Fibroblast of lung (primary cell): ENCODE measurements at regions not wholly inside any gene's neighbourhood (a gene's known extent, or its start where the extent isn't known, plus 50 kb on each side); places are given as distances from the start of the nearest gene placed in this dataset.

Experiments used
- DNase-seq, 2 donors: peaks; one replicate each; pipeline versions ENCODE4 v3.0.0 to v3.0.0-alpha.2; 2010; ENCODE audit warnings: low read depth in 2 of 2
- H2AFZ ChIP-seq: 2 replicates; pipeline ENCODE4 v1.5.1; 2012; ENCODE audit warnings: low read length, control low read depth, inconsistent platforms
- H3K27ac ChIP-seq: 2 replicates; pipeline ENCODE4 v1.5.1; 2011; ENCODE audit warnings: low read length, control low read depth; ENCODE audit not compliant: insufficient read depth
- H3K27me3 ChIP-seq: 2 replicates; pipeline ENCODE4 v1.5.1; 2011; ENCODE audit warnings: mild to moderate bottlenecking, low read length; ENCODE audit not compliant: control insufficient read depth, insufficient read depth
- H3K36me3 ChIP-seq: 2 replicates; pipeline ENCODE4 v1.5.1; 2011; ENCODE audit warnings: low read length; ENCODE audit not compliant: control insufficient read depth, insufficient read depth
- H3K4me1 ChIP-seq: 2 replicates; pipeline ENCODE4 v1.5.1; 2011; ENCODE audit warnings: low read length; ENCODE audit not compliant: control insufficient read depth, insufficient read depth; ENCODE audit errors: extremely low read depth
- H3K4me2 ChIP-seq: 2 replicates; pipeline ENCODE4 v1.5.1; 2011; ENCODE audit warnings: low read length, control low read depth; ENCODE audit not compliant: insufficient read depth; ENCODE audit errors: extremely low read depth
- H3K4me3 ChIP-seq, 4 experiments: fragments of 200-600 bp in 1 of 4; sonication (generic) in 1 of 4; replicated peaks in 1 of 4; 2 replicates each; pipeline ENCODE4 v1.5.1; 2011 to 2016; ENCODE audit warnings: low read length in 4 of 4, low read depth in 3 of 4, mild to moderate bottlenecking in 3 of 4, control low read depth in 2 of 4, inconsistent platforms in 1 of 4, mixed read lengths in 1 of 4; ENCODE audit not compliant: insufficient read depth in 1 of 4; ENCODE audit errors: control extremely low read depth in 1 of 4
- H3K79me2 ChIP-seq: 2 replicates; pipeline ENCODE4 v1.5.1; 2012; ENCODE audit warnings: mild to moderate bottlenecking, low read length, inconsistent platforms; ENCODE audit not compliant: control insufficient read depth, insufficient read depth
- H3K9ac ChIP-seq: 2 replicates; pipeline ENCODE4 v1.5.1; 2011; ENCODE audit warnings: mild to moderate bottlenecking, low read length, control low read depth; ENCODE audit not compliant: insufficient read depth
- H3K9me3 ChIP-seq: 2 replicates; pipeline ENCODE4 v1.5.1; 2012; ENCODE audit warnings: low read depth, low read length; ENCODE audit not compliant: control insufficient read depth, insufficient read depth
- H4K20me1 ChIP-seq: 2 replicates; pipeline ENCODE4 v1.5.1; 2011; ENCODE audit warnings: low read length; ENCODE audit not compliant: control insufficient read depth, insufficient read depth; ENCODE audit errors: extremely low read depth
- EZH2 ChIP-seq: IDR thresholded peaks from 2 replicates; pipeline ENCODE4 v1.5.1; 2012; ENCODE audit warnings: low read length, control low read depth, mild to moderate bottlenecking; ENCODE audit errors: missing control alignments
- TF ChIP-seq, protein P1 (sequence below), 2 donors: IDR thresholded peaks in 1 of 2; conservative IDR thresholded peaks in 1 of 2; 1 replicate in 1 of 2; 2 replicates in 1 of 2; pipeline ENCODE4 v1.5.1; 2011 to 2012; ENCODE audit warnings: low read length in 2 of 2, control low read depth in 1 of 2, inconsistent platforms in 1 of 2, low read depth in 1 of 2, mild to moderate bottlenecking in 1 of 2

DNA sequence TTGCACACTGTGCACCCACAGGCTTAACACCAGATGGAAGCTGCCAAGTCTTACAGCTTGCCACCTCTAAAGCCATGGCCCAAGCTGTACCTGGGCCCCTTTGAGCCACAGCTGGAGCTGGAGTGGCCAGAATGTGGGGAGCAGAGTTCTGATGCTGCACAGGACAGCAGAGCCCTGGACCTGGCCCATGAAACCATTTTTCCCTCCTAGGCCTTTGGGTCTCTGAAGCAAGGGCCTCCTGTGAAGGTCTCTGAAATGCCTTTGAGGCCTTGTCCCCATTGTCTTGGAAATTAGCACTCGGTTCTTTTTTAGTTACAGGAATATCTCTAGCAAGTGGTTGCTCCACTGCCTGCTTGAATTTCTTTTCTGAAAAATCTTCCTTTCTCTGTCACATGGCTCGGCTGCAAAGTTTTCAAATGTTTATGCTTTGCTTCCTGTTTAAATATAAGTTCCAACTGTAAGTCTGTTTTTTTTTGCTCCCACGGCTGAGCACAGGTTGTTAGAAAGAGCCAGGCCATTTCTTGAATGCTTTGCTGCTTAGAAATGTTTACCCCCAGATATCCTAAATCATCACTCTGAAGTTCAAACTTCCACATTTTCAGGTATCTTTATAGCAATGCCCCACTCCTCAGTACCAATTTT, 156.8 kb upstream of the GORAB start:
- H3K9ac ChIP-seq, result no peak overlapping the region
- H3K36me3 ChIP-seq, result no peaks in the 10 kb centered on the region
- H3K4me1 ChIP-seq, result peaks cover 7% of the 10 kb centered on the region
- peak in 1 of 2 donors; percentile 18 for DNase-seq
- no peaks in the 10 kb centered on the region for H3K9me3 ChIP-seq
- H3K4me3 ChIP-seq, result no peak overlapping the region
- no peak overlapping the region for H2AFZ ChIP-seq
- no peak overlapping the region for H3K27ac ChIP-seq
- TF ChIP-seq, protein P1, sequence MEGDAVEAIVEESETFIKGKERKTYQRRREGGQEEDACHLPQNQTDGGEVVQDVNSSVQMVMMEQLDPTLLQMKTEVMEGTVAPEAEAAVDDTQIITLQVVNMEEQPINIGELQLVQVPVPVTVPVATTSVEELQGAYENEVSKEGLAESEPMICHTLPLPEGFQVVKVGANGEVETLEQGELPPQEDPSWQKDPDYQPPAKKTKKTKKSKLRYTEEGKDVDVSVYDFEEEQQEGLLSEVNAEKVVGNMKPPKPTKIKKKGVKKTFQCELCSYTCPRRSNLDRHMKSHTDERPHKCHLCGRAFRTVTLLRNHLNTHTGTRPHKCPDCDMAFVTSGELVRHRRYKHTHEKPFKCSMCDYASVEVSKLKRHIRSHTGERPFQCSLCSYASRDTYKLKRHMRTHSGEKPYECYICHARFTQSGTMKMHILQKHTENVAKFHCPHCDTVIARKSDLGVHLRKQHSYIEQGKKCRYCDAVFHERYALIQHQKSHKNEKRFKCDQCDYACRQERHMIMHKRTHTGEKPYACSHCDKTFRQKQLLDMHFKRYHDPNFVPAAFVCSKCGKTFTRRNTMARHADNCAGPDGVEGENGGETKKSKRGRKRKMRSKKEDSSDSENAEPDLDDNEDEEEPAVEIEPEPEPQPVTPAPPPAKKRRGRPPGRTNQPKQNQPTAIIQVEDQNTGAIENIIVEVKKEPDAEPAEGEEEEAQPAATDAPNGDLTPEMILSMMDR (conservative IDR thresholded peaks at IDR 0.05 in 1 of 2, IDR thresholded peaks at IDR 0.05 in 1 of 2; ENCODE audit: low read depth in 1 of 2, low read length in 2 of 2), result no peak
- no peak for TF ChIP-seq EZH2
- no peaks in the 10 kb centered on the region for H3K27me3 ChIP-seq
- H3K79me2 ChIP-seq, result no peaks in the 10 kb centered on the region
- peak overlapping the region; percentile 25 for H3K4me2 ChIP-seq
- H4K20me1 ChIP-seq, result no peaks in the 10 kb centered on the region

DNA sequence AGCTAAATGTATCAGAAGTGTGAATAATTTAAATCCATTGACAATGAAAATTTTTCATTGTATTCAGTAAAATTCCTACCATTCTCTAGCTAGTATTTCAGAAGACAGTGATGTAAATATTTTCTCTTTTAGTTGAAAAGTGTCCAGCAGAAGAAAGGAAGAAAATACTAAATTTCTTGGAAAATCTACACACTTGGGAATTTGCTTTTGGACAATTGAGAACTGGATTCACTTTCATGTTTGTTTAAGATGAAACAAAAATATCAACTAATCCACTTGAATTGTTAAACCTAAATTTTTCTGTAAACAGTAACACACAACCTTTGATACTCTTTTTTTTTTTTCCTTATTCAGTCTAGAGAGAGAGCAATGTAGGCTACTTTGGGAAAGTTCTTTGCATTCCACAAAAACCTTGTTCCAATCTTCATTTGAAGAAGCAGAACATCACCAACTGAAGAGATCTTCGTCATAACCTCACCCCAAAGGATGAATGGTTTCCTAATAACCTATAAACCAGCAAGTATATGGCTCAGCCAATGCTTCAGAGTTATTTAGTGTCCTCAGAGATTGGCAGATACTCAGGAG, 155.1 kb upstream of the GORAB start:
- Histone ChIP-seq H2AFZ (no peak overlapping the region), H3K4me3 (no peak overlapping the region), H3K27ac (no peak overlapping the region), H3K27me3 (no peaks in the 10 kb centered on the region), H3K9ac (no peak overlapping the region), H4K20me1 (no peaks in the 10 kb centered on the region), H3K9me3 (no peaks in the 10 kb centered on the region), H3K4me2 (no peak overlapping the region), H3K79me2 (no peaks in the 10 kb centered on the region), H3K36me3 (no peaks in the 10 kb centered on the region), H3K4me1 (peaks cover 7% of the 10 kb centered on the region)
- no peak for DNase-seq
- TF ChIP-seq, protein P1 (conservative IDR thresholded peaks at IDR 0.05 in 1 of 2, IDR thresholded peaks at IDR 0.05 in 1 of 2; ENCODE audit: low read depth in 1 of 2, low read length in 2 of 2), result no peak
- no peak for TF ChIP-seq EZH2

- no peaks in the 10 kb centered on the region for H3K36me3 ChIP-seq
- H3K4me3 ChIP-seq, result no peak overlapping the region
- H4K20me1 ChIP-seq, result no peaks in the 10 kb centered on the region
- H3K4me2 ChIP-seq, result no peak overlapping the region
- H3K27ac ChIP-seq, result no peak overlapping the region
- H3K9ac ChIP-seq, result no peak overlapping the region
- H3K4me1 ChIP-seq, result peaks cover 7% of the 10 kb centered on the region
- H3K9me3 ChIP-seq, result no peaks in the 10 kb centered on the region
- TF ChIP-seq, protein P1 (conservative IDR thresholded peaks at IDR 0.05 in 1 of 2, IDR thresholded peaks at IDR 0.05 in 1 of 2; ENCODE audit: low read depth in 1 of 2, low read length in 2 of 2), result no peak
- no peak for TF ChIP-seq EZH2
- no peak overlapping the region for H2AFZ ChIP-seq
- no peaks in the 10 kb centered on the region for H3K27me3 ChIP-seq
- no peaks in the 10 kb centered on the region for H3K79me2 ChIP-seq
- DNase-seq, result no peak
Measured at GRCh38 chr1:170377440-170377839, 154.5 kb upstream of the GORAB start.
